Duodenal mucosa (tissue), 2 donors: ENCODE measurements at regions not wholly inside any gene's neighbourhood (a gene's known extent, or its start where the extent isn't known, plus 50 kb on each side); places are given as distances from the start of the nearest gene placed in this dataset.
"Not testable (repeated sequence)": the region's sequence is repeated elsewhere in the genome, so short reads cannot be mapped to it uniquely, and the experiment has no call there.

Experiments
- H3K27ac ChIP-seq: one replicate; pipeline ENCODE4 v1.7.0; 2013; ENCODE audit warnings: low read depth, low read length
- H3K27me3 ChIP-seq, 2 donors: one replicate each; pipeline ENCODE4 v1.7.0; 2013; ENCODE audit warnings: low read length in 2 of 2, control low read depth in 1 of 2; ENCODE audit not compliant: insufficient read depth in 2 of 2, control insufficient read depth in 1 of 2
- H3K36me3 ChIP-seq, 2 donors: one replicate each; pipeline ENCODE4 v1.7.0; 2013; ENCODE audit warnings: low read length in 2 of 2, control low read depth in 1 of 2; ENCODE audit not compliant: insufficient read depth in 2 of 2, control insufficient read depth in 1 of 2
- H3K4me1 ChIP-seq, 2 donors: one replicate each; pipeline ENCODE4 v1.7.0; 2013; ENCODE audit warnings: low read length in 2 of 2, control low read depth in 1 of 2; ENCODE audit not compliant: insufficient read depth in 2 of 2, control insufficient read depth in 1 of 2
- H3K4me3 ChIP-seq, 2 donors: one replicate each; pipeline ENCODE4 v1.7.0; 2013; ENCODE audit warnings: low read length in 2 of 2, low read depth in 1 of 2
- H3K9ac ChIP-seq, 2 donors: one replicate each; pipeline ENCODE4 v1.7.0; 2013; ENCODE audit warnings: low read length in 2 of 2, low read depth in 1 of 2
- H3K9me3 ChIP-seq, 2 donors: one replicate each; pipeline ENCODE4 v1.7.0; 2013; ENCODE audit warnings: low read length in 2 of 2, control low read depth in 1 of 2; ENCODE audit not compliant: control insufficient read depth in 1 of 2

- not testable (repeated sequence) for H3K27ac ChIP-seq, H3K9ac ChIP-seq, H3K27me3 ChIP-seq, H3K4me3 ChIP-seq, H3K4me1 ChIP-seq, H3K36me3 ChIP-seq
- H3K9me3 ChIP-seq, result peaks cover 19 to 20% of the 10 kb centered on the region in 2 donors
Measured at GRCh38 chr5:13072936-13073335, 871.6 kb downstream of the DNAH5 start.

- Histone ChIP-seq H3K27ac (no peak overlapping the region), H3K36me3 (no peaks in the 10 kb centered on the region), H3K9me3 (peaks cover 7 to 18% of the 10 kb centered on the region in 2 donors), H3K9ac (no peak overlapping the region), H3K27me3 (no peaks in the 10 kb centered on the region), H3K4me1 (no peaks in the 10 kb centered on the region), H3K4me3 (no peak overlapping the region)
Measured at GRCh38 chr5:13063088-13063487, 881.4 kb downstream of the DNAH5 start.

GRCh38 chr5:13045897-13046551 lies 898.5 kb downstream of the DNAH5 start:
- Histone ChIP-seq H3K27ac (no peak overlapping the region), H3K27me3 (no peaks in the 10 kb centered on the region), H3K9ac (no peak overlapping the region), H3K4me3 (no peak overlapping the region), H3K36me3 (no peaks in the 10 kb centered on the region), H3K4me1 (no peaks in the 10 kb centered on the region), H3K9me3 (peaks cover 9 to 11% of the 10 kb centered on the region in 2 donors)

- Histone ChIP-seq H3K9me3 (peaks cover 0 to 11% of the 10 kb centered on the region in 2 donors), H3K4me1 (no peaks in the 10 kb centered on the region), H3K27ac (no peak overlapping the region), H3K4me3 (no peak overlapping the region), H3K9ac (no peak overlapping the region), H3K27me3 (no peaks in the 10 kb centered on the region), H3K36me3 (no peaks in the 10 kb centered on the region)
Measured at GRCh38 chr5:13034061-13034460, 910.4 kb downstream of the DNAH5 start.

GRCh38 chr5:13029211-13029610 lies 915.3 kb downstream of the DNAH5 start:
- Histone ChIP-seq H3K27me3 (no peaks in the 10 kb centered on the region), H3K4me1 (no peaks in the 10 kb centered on the region), H3K27ac (no peak overlapping the region), H3K36me3 (no peaks in the 10 kb centered on the region), H3K9me3 (peaks cover 4 to 8% of the 10 kb centered on the region in 2 donors), H3K4me3 (no peak overlapping the region), H3K9ac (no peak overlapping the region)

GRCh38 chr5:13027874-13028273 lies 916.6 kb downstream of the DNAH5 start:
- no peaks in the 10 kb centered on the region for H3K27me3 ChIP-seq
- H3K27ac ChIP-seq, result no peak overlapping the region
- H3K4me1 ChIP-seq, result no peaks in the 10 kb centered on the region
- H3K36me3 ChIP-seq, result no peaks in the 10 kb centered on the region
- H3K4me3 ChIP-seq, result no peak overlapping the region
- H3K9me3 ChIP-seq, result peaks cover 8 to 9% of the 10 kb centered on the region in 2 donors
- H3K9ac ChIP-seq, result no peak overlapping the region

- no peaks in the 10 kb centered on the region for H3K4me1 ChIP-seq
- H3K9ac ChIP-seq, result no peak overlapping the region
- H3K36me3 ChIP-seq, result no peaks in the 10 kb centered on the region
Measured at GRCh38 chr5:13019729-13020128, 924.8 kb downstream of the DNAH5 start.

GRCh38 chr5:13003457-13003856 lies 941.0 kb downstream of the DNAH5 start:
- Histone ChIP-seq H3K9ac (no peak overlapping the region), H3K27me3 (no peaks in the 10 kb centered on the region), H3K9me3 (peaks cover 0 to 2% of the 10 kb centered on the region in 2 donors), H3K4me1 (no peaks in the 10 kb centered on the region), H3K27ac (no peak overlapping the region), H3K36me3 (no peaks in the 10 kb centered on the region), H3K4me3 (no peak overlapping the region)

More at GRCh38 chr5:13019729-13020128, 924.8 kb downstream of the DNAH5 start:
- no peaks in the 10 kb centered on the region for H3K27me3 ChIP-seq
- H3K27ac ChIP-seq, result no peak overlapping the region
- H3K4me3 ChIP-seq, result no peak overlapping the region
- H3K9me3 ChIP-seq, result peaks cover 0 to 8% of the 10 kb centered on the region in 2 donors

- Histone ChIP-seq H3K9me3 (peaks cover 3 to 11% of the 10 kb centered on the region in 2 donors), H3K27ac (no peak overlapping the region), H3K4me1 (no peaks in the 10 kb centered on the region), H3K4me3 (no peak overlapping the region), H3K9ac (no peak overlapping the region), H3K36me3 (no peaks in the 10 kb centered on the region), H3K27me3 (no peaks in the 10 kb centered on the region)
Measured at GRCh38 chr5:12999667-13000066, 944.8 kb downstream of the DNAH5 start.

- Histone ChIP-seq H3K9ac (no peak overlapping the region), H3K27me3 (no peaks in the 10 kb centered on the region), H3K4me3 (no peak overlapping the region), H3K4me1 (no peaks in the 10 kb centered on the region), H3K27ac (no peak overlapping the region), H3K9me3 (peaks cover 6 to 8% of the 10 kb centered on the region in 2 donors), H3K36me3 (no peaks in the 10 kb centered on the region)
Measured at GRCh38 chr5:12985142-12985541, 959.3 kb downstream of the DNAH5 start.
